Stimulated activated CD4-positive, alpha-beta T cell treated with anti-CD3 and anti-CD28 coated beads, Interleukin-12 subunit alpha, Interleukin-12 subunit beta, amount 100 ng/mL, for 24 hours (primary cell): ENCODE measurements at regions not wholly inside any gene's neighbourhood (a gene's known extent, or its start where the extent isn't known, plus 50 kb on each side); places are given as distances from the start of the nearest gene placed in this dataset.

Experiments used
- DNase-seq, 2 experiments: peaks; one replicate each; pipeline ENCODE4 v3.0.0-alpha.2; 2020; ENCODE audit warnings: low read depth in 2 of 2

- no peak for DNase-seq
These were observed 107.3 kb upstream of the STARD3NL start for GRCh38 chr7:38070718-38071117.

- DNase-seq = no peak
These were observed 91.2 kb upstream of the STARD3NL start for GRCh38 chr7:38086857-38087256.

GRCh38 chr7:38102507-38102906 is 75.5 kb upstream of the STARD3NL start:
- no peak for DNase-seq

- DNase-seq = no peak
These were observed 72.1 kb upstream of the STARD3NL start for GRCh38 chr7:38105874-38106483.

- peak; percentile 24 to 52 for DNase-seq
These were observed 70.6 kb upstream of the STARD3NL start for GRCh38 chr7:38107486-38107893.

GRCh38 chr7:38112075-38112474 is 66.0 kb upstream of the STARD3NL start:
- DNase-seq = no peak

- no peak for DNase-seq
These were observed 58.0 kb upstream of the STARD3NL start for GRCh38 chr7:38120076-38120475.

GRCh38 chr7:38122501-38122900 is 55.5 kb upstream of the STARD3NL start:
- no peak for DNase-seq

GRCh38 chr7:38123494-38123893 is 54.6 kb upstream of the STARD3NL start:
- DNase-seq = no peak

GRCh38 chr7:38127216-38128207 is 50.5 kb upstream of the STARD3NL start:
- DNase-seq = no peak
